HCT116 (cell line): ENCODE measurements at regions not wholly inside any gene's neighbourhood (a gene's known extent, or its start where the extent isn't known, plus 50 kb on each side); places are given as distances from the start of the nearest gene placed in this dataset.
"Not testable (repeated sequence)": the region's sequence is repeated elsewhere in the genome, so short reads cannot be mapped to it uniquely, and the experiment has no call there.

Experiments used
- ATAC-seq: fragments of 200-7000 bp; cut with Tn5 transposase; 2 replicates; pipeline ENCODE4 v1.9.1; 2020; ENCODE audit warnings: mild to moderate bottlenecking, moderate library complexity
- BruUV-seq: library from RNA; stranded (reverse); fragments of 400-500 nt; replicated peaks from 2 replicates; lab custom pipeline; 2021; lab: Mats Ljungman, UMichigan
- CTCF ChIA-PET: fragments of 300-600 bp; sonication (Branson Sonifier 250); formaldehyde crosslinking; loops from one replicate; lab custom pipeline; 2021; ENCODE audit warnings: antibody characterized with exemption; lab: Charles Lee
- POLR2A ChIA-PET: fragments of 300-600, 350-600 bp; sonication (Branson Sonifier 250); formaldehyde crosslinking; loops from one replicate; lab custom pipeline; 2021; ENCODE audit warnings: antibody characterized with exemption; lab: Charles Lee
- RAD21 ChIA-PET, 2 experiments: fragments of 300-600 bp; sonication (Branson Sonifier 250); formaldehyde crosslinking; loops; one replicate each; lab custom pipeline; 2023; ENCODE audit warnings: low total read pairs in 2 of 2; ENCODE audit not compliant: uncharacterized antibody in 2 of 2, unreplicated experiment in 2 of 2, low non-redundant PET in 1 of 2; lab: Charles Lee
- DNase-seq: peaks from one replicate; pipeline ENCODE4 v3.0.0-alpha.2; 2010; ENCODE audit warnings: low read depth, low spot score
- H2AFZ ChIP-seq: fragments of 200-600 bp; shearing (Covaris generic), sonication (generic); 2 replicates; pipeline ENCODE4 v1.6.1; 2017; ENCODE audit warnings: low read depth, mixed run types, mixed read lengths, antibody characterized with exemption, low read length; ENCODE audit not compliant: poor library complexity, severe bottlenecking
- H3K27ac ChIP-seq: 2 replicates; pipeline ENCODE4 v1.5.1; 2012; ENCODE audit warnings: low read depth, low read length
- H3K27me3 ChIP-seq: fragments of 200-600 bp; sonication (generic); 2 replicates; pipeline ENCODE4 v1.6.1; 2016; ENCODE audit warnings: mixed run types, low read length, mixed read lengths; ENCODE audit not compliant: insufficient read depth
- H3K36me3 ChIP-seq, 2 experiments: fragments of 200-500 bp in 1 of 2; fragments of 200-600 bp in 1 of 2; sonication (Bioruptor generic) in 1 of 2; sonication (generic) in 1 of 2; 2 replicates each; pipeline versions ENCODE4 v1.5.1 to v1.6.1; 2014 to 2016; ENCODE audit warnings: low read length in 2 of 2, inconsistent platforms in 1 of 2, mixed read lengths in 1 of 2, mixed run types in 1 of 2; ENCODE audit not compliant: insufficient read depth in 2 of 2, control insufficient read depth in 1 of 2
- H3K4me1 ChIP-seq, 2 experiments: fragments of 200-600 bp in 1 of 2; sonication (generic) in 1 of 2; 2 replicates each; pipeline versions ENCODE4 v1.5.1 to v1.6.1; 2012 to 2017; ENCODE audit warnings: low read length in 2 of 2, inconsistent platforms in 1 of 2, mild to moderate bottlenecking in 1 of 2, mixed read lengths in 1 of 2, mixed run types in 1 of 2, moderate library complexity in 1 of 2; ENCODE audit not compliant: insufficient read depth in 2 of 2, control insufficient read depth in 1 of 2
- H3K4me2 ChIP-seq: fragments of 200-600 bp; sonication (generic); 2 replicates; pipeline ENCODE4 v1.6.1; 2017; ENCODE audit warnings: mixed run types, low read length, mixed read lengths
- H3K4me3 ChIP-seq, 2 experiments: fragments of 200-600 bp in 1 of 2; sonication (generic) in 1 of 2; replicated peaks in 1 of 2; 2 replicates each; pipeline ENCODE4 v1.5.1; 2011 to 2016; ENCODE audit warnings: low read length in 2 of 2, control low read depth in 1 of 2, low read depth in 1 of 2, mild to moderate bottlenecking in 1 of 2, mixed read lengths in 1 of 2, mixed run types in 1 of 2
- H3K79me2 ChIP-seq: fragments of 200-600 bp; sonication (generic); 2 replicates; pipeline ENCODE4 v1.6.1; 2017; ENCODE audit warnings: mild to moderate bottlenecking, mixed run types, low read length, moderate library complexity, mixed read lengths; ENCODE audit not compliant: insufficient read depth
- H3K9ac ChIP-seq: fragments of 200-600 bp; sonication (generic); 2 replicates; pipeline ENCODE4 v1.6.1; 2016; ENCODE audit warnings: low read length, mixed read lengths
- H3K9me2 ChIP-seq: fragments of 200-600 bp; sonication (generic), shearing (Covaris generic); 2 replicates; pipeline ENCODE4 v1.6.1; 2017; ENCODE audit warnings: mixed run types, mild to moderate bottlenecking, moderate library complexity; ENCODE audit not compliant: insufficient read depth
- H3K9me3 ChIP-seq, 2 experiments: fragments of 200-500 bp in 1 of 2; fragments of 200-600 bp in 1 of 2; sonication (Bioruptor generic) in 1 of 2; sonication (generic) in 1 of 2; 2 replicates each; pipeline ENCODE4 v1.6.1; 2014 to 2017; ENCODE audit warnings: low read length in 2 of 2, mixed read lengths in 2 of 2, inconsistent platforms in 1 of 2, low read depth in 1 of 2, mild to moderate bottlenecking in 1 of 2, mixed run types in 1 of 2, moderate library complexity in 1 of 2; ENCODE audit not compliant: control insufficient read depth in 1 of 2, insufficient read depth in 1 of 2
- H4K20me1 ChIP-seq: fragments of 200-600 bp; sonication (generic), shearing (Covaris generic); 2 replicates; pipeline ENCODE4 v1.6.1; 2017; ENCODE audit warnings: mixed run types, mild to moderate bottlenecking, moderate library complexity; ENCODE audit not compliant: insufficient read depth
- CTCF ChIP-seq, 3 experiments: fragments of 200-600 bp in 1 of 3; sonication (generic) in 1 of 3; IDR thresholded peaks in 2 of 3; conservative IDR thresholded peaks in 1 of 3; 2 replicates each; pipeline ENCODE4 v1.5.1; 2012 to 2017; ENCODE audit warnings: low read depth in 2 of 3, low read length in 2 of 3, antibody characterized with exemption in 1 of 3, borderline replicate concordance in 1 of 3, control low read depth in 1 of 3, mild to moderate bottlenecking in 1 of 3, mixed read lengths in 1 of 3, mixed run types in 1 of 3, moderate library complexity in 1 of 3; ENCODE audit not compliant: insufficient read depth in 1 of 3
- RAD21 ChIP-seq: IDR thresholded peaks from 2 replicates; pipeline ENCODE4 v1.6.1; 2012; ENCODE audit warnings: low read depth, mild to moderate bottlenecking
- intact Hi-C: fragments of 100-400 bp; cut with micrococcal nuclease; formaldehyde crosslinking; loops from 2 replicates; pipeline ENCODE4 v1.10.0; 2022

DNA sequence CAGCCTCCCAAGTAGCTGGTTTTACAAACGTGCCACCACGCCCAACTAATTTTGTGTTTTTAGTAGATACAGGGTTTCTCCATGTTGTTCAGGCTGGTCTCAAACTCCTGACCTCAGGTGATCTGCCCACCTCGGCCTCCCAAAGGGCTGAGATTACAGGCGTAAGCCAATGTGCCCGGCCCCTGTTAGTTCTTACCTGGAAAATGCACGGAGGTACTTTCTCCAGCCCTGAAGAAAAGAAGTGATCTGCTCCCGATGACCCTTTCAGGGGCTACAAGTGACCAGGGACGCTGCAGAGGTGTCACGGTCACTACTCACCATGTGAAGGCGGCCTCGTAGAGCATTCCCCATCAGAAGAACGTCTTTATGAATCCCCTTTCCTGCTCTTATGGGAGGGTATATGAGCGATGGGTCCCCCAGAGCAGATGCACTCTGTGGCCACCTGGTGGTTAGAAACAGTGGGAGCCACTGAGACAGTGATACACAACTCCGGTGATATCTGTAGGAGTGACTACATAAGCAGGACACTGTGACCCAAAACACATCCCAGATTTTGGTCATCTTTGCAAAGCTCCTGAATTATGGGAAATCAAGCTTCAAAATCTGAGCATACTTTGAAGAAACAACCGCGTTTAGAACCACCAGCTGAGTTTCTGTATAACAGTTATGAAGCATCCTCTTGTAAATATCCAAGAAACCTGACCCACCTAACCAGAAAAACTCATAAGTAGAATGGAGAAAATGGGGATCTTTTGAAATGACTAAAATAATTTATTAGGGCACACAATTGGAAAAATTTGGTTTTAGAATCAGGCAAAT lies 102.7 kb upstream of the NBPF11 start:
- TF ChIP-seq RAD21: peak; percentile 55
- TF ChIP-seq CTCF (IDR thresholded peaks at IDR 0.05 in 2 of 3, conservative IDR thresholded peaks at IDR 0.05 in 1 of 3; ENCODE audit: borderline replicate concordance in 1 of 3, insufficient read depth in 1 of 3, low read depth in 2 of 3, low read length in 2 of 3): peak; percentile 53 to 65 (median 62); a peak in 5 of 6 replicates
- H3K9me2 ChIP-seq, H3K4me3 ChIP-seq, DNase-seq, H3K9ac ChIP-seq, H3K27me3 ChIP-seq, H3K27ac ChIP-seq, RAD21 ChIA-PET, H3K36me3 ChIP-seq, intact Hi-C loops, POLR2A ChIA-PET, H4K20me1 ChIP-seq, H3K4me1 ChIP-seq, CTCF ChIA-PET, BruUV-seq, H3K9me3 ChIP-seq, H3K79me2 ChIP-seq: not testable (repeated sequence)
- Histone ChIP-seq H2AFZ (peak overlapping the region; percentile 37), H3K4me2 (peak overlapping the region; percentile 43)
- ATAC-seq: peak; percentile 94

GRCh38 chr1:148253808-148254207 lies 101.7 kb upstream of the NBPF11 start:
- RAD21 ChIA-PET, H3K27me3 ChIP-seq: not testable (repeated sequence)

DNA sequence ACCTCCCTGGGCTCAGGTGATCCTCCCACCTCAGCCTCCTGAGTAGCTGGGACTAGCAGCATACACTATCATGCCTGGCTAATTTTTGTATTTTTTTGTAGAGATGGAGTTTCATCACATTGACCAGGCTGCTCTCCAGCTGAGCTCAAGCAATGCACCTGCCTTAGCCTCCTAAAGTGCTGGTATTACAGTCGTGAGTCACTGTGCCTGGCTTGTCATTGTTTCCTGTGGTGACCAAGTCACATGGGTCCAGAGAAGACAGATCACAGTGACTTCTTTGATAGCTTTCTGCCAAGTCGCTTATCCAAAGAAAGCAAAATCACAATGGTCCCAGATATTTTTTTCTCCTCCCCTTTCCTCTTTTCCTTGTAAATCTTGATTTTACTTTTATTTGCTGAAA lies 96.7 kb upstream of the NBPF11 start:
- H3K9me2 ChIP-seq, H3K4me2 ChIP-seq, H3K36me3 ChIP-seq, H3K79me2 ChIP-seq, H3K9ac ChIP-seq, CTCF ChIA-PET, intact Hi-C loops, H3K27me3 ChIP-seq, RAD21 ChIA-PET, H2AFZ ChIP-seq, H4K20me1 ChIP-seq, H3K4me3 ChIP-seq, POLR2A ChIA-PET, H3K4me1 ChIP-seq, H3K9me3 ChIP-seq, DNase-seq, BruUV-seq, H3K27ac ChIP-seq: not testable (repeated sequence)
- ATAC-seq: peak; percentile 75

More at GRCh38 chr1:148253808-148254207, 101.7 kb upstream of the NBPF11 start:
- intact Hi-C loops, H3K36me3 ChIP-seq, POLR2A ChIA-PET, H3K79me2 ChIP-seq, CTCF ChIA-PET, DNase-seq, H3K4me3 ChIP-seq, H3K4me1 ChIP-seq, H3K9me2 ChIP-seq, H3K27ac ChIP-seq, H4K20me1 ChIP-seq, H3K9me3 ChIP-seq, ATAC-seq, H3K4me2 ChIP-seq, H2AFZ ChIP-seq, BruUV-seq, H3K9ac ChIP-seq: not testable (repeated sequence)
